Keratinocyte (primary cell): ENCODE measurements at regions not wholly inside any gene's neighbourhood (a gene's known extent, or its start where the extent isn't known, plus 50 kb on each side); places are given as distances from the start of the nearest gene placed in this dataset.

ENCODE experiments used
- DNase-seq: peaks from one replicate; pipeline ENCODE4 v3.0.0-alpha.2; 2011; ENCODE audit warnings: low read depth, missing footprints, low spot score
- FAIRE-seq: peaks from 2 replicates; lab custom pipeline; 2011; peaks lifted over from hg19 to GRCh38; lab: Jason Lieb, UNC
- H2AFZ ChIP-seq: 2 replicates; pipeline ENCODE4 v1.6.0; 2012; ENCODE audit warnings: low read length, control low read depth, inconsistent platforms; ENCODE audit not compliant: control insufficient read depth
- H3K27ac ChIP-seq: 2 replicates; pipeline ENCODE4 v1.5.1; 2011; ENCODE audit warnings: low read length; ENCODE audit not compliant: control insufficient read depth, insufficient read depth
- H3K27me3 ChIP-seq: 3 replicates; pipeline ENCODE4 v1.6.0; 2011; ENCODE audit warnings: low read length; ENCODE audit not compliant: control insufficient read depth, insufficient read depth; ENCODE audit errors: extremely low read depth
- H3K36me3 ChIP-seq, 2 experiments: 2 replicates in 1 of 2; 3 replicates in 1 of 2; pipeline ENCODE4 v1.5.1; 2011; ENCODE audit warnings: low read length in 2 of 2, mild to moderate bottlenecking in 1 of 2; ENCODE audit not compliant: control insufficient read depth in 2 of 2, insufficient read depth in 2 of 2; ENCODE audit errors: extremely low read depth in 1 of 2
- H3K4me1 ChIP-seq: 3 replicates; pipeline ENCODE4 v1.5.1; 2011; ENCODE audit warnings: low read length; ENCODE audit not compliant: control insufficient read depth, insufficient read depth; ENCODE audit errors: extremely low read depth
- H3K4me2 ChIP-seq: 3 replicates; pipeline ENCODE4 v1.6.0; 2011; ENCODE audit warnings: low read depth, low read length; ENCODE audit not compliant: control insufficient read depth, insufficient read depth; ENCODE audit errors: extremely low read depth
- H3K4me3 ChIP-seq, 3 experiments: fragments of 200-600 bp in 1 of 3; sonication (generic) in 1 of 3; 2 replicates in 2 of 3; 3 replicates in 1 of 3; pipeline ENCODE4 v1.5.1; 2011 to 2016; ENCODE audit warnings: low read length in 3 of 3, mild to moderate bottlenecking in 3 of 3, control low read depth in 2 of 3, inconsistent platforms in 1 of 3, low read depth in 1 of 3, mixed read lengths in 1 of 3, mixed run types in 1 of 3, moderate library complexity in 1 of 3; ENCODE audit not compliant: control insufficient read depth in 2 of 3, insufficient read depth in 2 of 3; ENCODE audit errors: extremely low read depth in 1 of 3
- H3K79me2 ChIP-seq: 2 replicates; pipeline ENCODE4 v1.6.0; 2012; ENCODE audit warnings: low read length; ENCODE audit not compliant: control insufficient read depth, insufficient read depth
- H3K9ac ChIP-seq: 3 replicates; pipeline ENCODE4 v1.6.0; 2011; ENCODE audit warnings: low read length; ENCODE audit not compliant: control insufficient read depth, insufficient read depth; ENCODE audit errors: extremely low read depth
- H3K9me1 ChIP-seq: 3 replicates; pipeline ENCODE4 v1.6.0; 2011; ENCODE audit warnings: low read length; ENCODE audit not compliant: control insufficient read depth, insufficient read depth; ENCODE audit errors: extremely low read depth
- H3K9me3 ChIP-seq: 2 replicates; pipeline ENCODE4 v1.5.1; 2012; ENCODE audit warnings: low read depth, low read length; ENCODE audit not compliant: control insufficient read depth
- H4K20me1 ChIP-seq: 3 replicates; pipeline ENCODE4 v1.6.0; 2011; ENCODE audit warnings: low read length; ENCODE audit not compliant: control insufficient read depth, insufficient read depth; ENCODE audit errors: extremely low read depth
- CTCF ChIP-seq, 3 experiments: IDR thresholded peaks in 1 of 3; conservative IDR thresholded peaks in 1 of 3; optimal IDR thresholded peaks in 1 of 3; 2 replicates in 2 of 3; 3 replicates in 1 of 3; pipeline versions ENCODE3 to v1.5.1; 2011; ENCODE audit warnings: low read length in 3 of 3, mild to moderate bottlenecking in 3 of 3, moderate library complexity in 2 of 3, control low read depth in 1 of 3, inconsistent platforms in 1 of 3; ENCODE audit not compliant: insufficient read depth in 2 of 3; ENCODE audit errors: extremely low read depth in 1 of 3
- EZH2 ChIP-seq: IDR thresholded peaks from one replicate; pipeline ENCODE4 v1.6.1; 2012; ENCODE audit warnings: inconsistent platforms, mild to moderate bottlenecking, low read length, moderate library complexity
- dilution Hi-C: fragments of 300-500 bp; cut with MboI; formaldehyde crosslinking; loops from one replicate; pipeline ENCODE4 v1.7.0; 2020; ENCODE audit warnings: low sequenced_read_pairs; ENCODE audit not compliant: extremely low pct_ligation_motif_present

GRCh38 chr20:48187851-48188250 lies 402.6 kb upstream of the SULF2 start:
- Histone ChIP-seq H3K9me1 (no peaks in the 10 kb centered on the region), H3K9me3 (no peaks in the 10 kb centered on the region), H3K36me3 (no peaks in the 10 kb centered on the region), H3K4me1 (peaks cover 19% of the 10 kb centered on the region), H3K9ac (no peak overlapping the region), H3K4me3 (no peak overlapping the region), H3K27ac (no peak overlapping the region), H3K27me3 (no peaks in the 10 kb centered on the region), H3K79me2 (no peaks in the 10 kb centered on the region), H2AFZ (no peak overlapping the region), H3K4me2 (no peak overlapping the region), H4K20me1 (no peaks in the 10 kb centered on the region)
- no peak for TF ChIP-seq EZH2
- no peak for TF ChIP-seq CTCF (optimal IDR thresholded peaks at IDR 0.05 in 1 of 3, IDR thresholded peaks at IDR 0.05 in 1 of 3, conservative IDR thresholded peaks at IDR 0.05 in 1 of 3; ENCODE audit: extremely low read depth in 1 of 3, insufficient read depth in 2 of 3, low read length in 3 of 3)
- DNase-seq (no peak), FAIRE-seq (no peak)
- dilution Hi-C loops = no loop called here

GRCh38 chr20:48186915-48187314 lies 401.6 kb upstream of the SULF2 start:
- Histone ChIP-seq H3K9ac (no peak overlapping the region), H3K4me3 (no peak overlapping the region), H2AFZ (no peak overlapping the region), H3K4me1 (peaks cover 19% of the 10 kb centered on the region), H3K36me3 (no peaks in the 10 kb centered on the region), H3K9me3 (no peaks in the 10 kb centered on the region), H3K79me2 (no peaks in the 10 kb centered on the region), H3K27ac (no peak overlapping the region), H3K27me3 (no peaks in the 10 kb centered on the region), H4K20me1 (no peaks in the 10 kb centered on the region), H3K9me1 (no peaks in the 10 kb centered on the region), H3K4me2 (no peak overlapping the region)
- FAIRE-seq (peak; percentile 55), DNase-seq (no peak)
- TF ChIP-seq EZH2 (no peak), CTCF (optimal IDR thresholded peaks at IDR 0.05 in 1 of 3, IDR thresholded peaks at IDR 0.05 in 1 of 3, conservative IDR thresholded peaks at IDR 0.05 in 1 of 3; ENCODE audit: extremely low read depth in 1 of 3, insufficient read depth in 2 of 3, low read length in 3 of 3) (no peak)
- dilution Hi-C loops = no loop called here
